C4-2B (cell line): ENCODE measurements at regions not wholly inside any gene's neighbourhood (a gene's known extent, or its start where the extent isn't known, plus 50 kb on each side); places are given as distances from the start of the nearest gene placed in this dataset.

Experiments used
- H3K27ac ChIP-seq: fragments of 450-650 bp; 2 replicates; pipeline ENCODE4 v1.5.1; 2017
- ZFX ChIP-seq: fragments of 450-650 bp; IDR thresholded peaks from 2 replicates; pipeline ENCODE4 v1.6.1; 2017
- TF ChIP-seq, protein P1 (sequence below): fragments of 450-650 bp; conservative IDR thresholded peaks from 2 replicates; pipeline ENCODE4 v1.5.1; 2017; ENCODE audit warnings: mild to moderate bottlenecking

DNA sequence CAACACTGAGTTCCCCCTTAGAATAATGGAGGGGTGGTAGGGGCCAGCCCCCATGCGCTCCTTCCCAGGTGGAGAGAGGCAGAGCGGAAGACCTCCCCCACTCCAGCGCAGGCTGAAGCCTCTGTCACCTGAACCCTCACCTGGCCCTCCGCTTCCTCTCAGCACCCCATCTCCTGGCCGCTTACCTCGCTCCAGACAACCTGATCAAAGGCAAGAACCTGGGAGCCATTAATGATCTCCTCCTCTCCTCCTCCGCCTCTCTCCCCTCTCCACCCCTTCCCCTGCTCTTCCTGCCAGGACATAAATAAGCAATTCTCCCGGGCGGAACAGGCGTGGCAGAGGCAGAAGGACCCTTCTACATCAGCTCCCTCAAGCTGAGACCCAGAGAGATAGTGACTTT lies 110.2 kb upstream of the LHX1 start:
- H3K27ac ChIP-seq: no peak overlapping the region
- no peak for TF ChIP-seq ZFX
- TF ChIP-seq, protein P1, sequence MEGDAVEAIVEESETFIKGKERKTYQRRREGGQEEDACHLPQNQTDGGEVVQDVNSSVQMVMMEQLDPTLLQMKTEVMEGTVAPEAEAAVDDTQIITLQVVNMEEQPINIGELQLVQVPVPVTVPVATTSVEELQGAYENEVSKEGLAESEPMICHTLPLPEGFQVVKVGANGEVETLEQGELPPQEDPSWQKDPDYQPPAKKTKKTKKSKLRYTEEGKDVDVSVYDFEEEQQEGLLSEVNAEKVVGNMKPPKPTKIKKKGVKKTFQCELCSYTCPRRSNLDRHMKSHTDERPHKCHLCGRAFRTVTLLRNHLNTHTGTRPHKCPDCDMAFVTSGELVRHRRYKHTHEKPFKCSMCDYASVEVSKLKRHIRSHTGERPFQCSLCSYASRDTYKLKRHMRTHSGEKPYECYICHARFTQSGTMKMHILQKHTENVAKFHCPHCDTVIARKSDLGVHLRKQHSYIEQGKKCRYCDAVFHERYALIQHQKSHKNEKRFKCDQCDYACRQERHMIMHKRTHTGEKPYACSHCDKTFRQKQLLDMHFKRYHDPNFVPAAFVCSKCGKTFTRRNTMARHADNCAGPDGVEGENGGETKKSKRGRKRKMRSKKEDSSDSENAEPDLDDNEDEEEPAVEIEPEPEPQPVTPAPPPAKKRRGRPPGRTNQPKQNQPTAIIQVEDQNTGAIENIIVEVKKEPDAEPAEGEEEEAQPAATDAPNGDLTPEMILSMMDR: no peak

DNA sequence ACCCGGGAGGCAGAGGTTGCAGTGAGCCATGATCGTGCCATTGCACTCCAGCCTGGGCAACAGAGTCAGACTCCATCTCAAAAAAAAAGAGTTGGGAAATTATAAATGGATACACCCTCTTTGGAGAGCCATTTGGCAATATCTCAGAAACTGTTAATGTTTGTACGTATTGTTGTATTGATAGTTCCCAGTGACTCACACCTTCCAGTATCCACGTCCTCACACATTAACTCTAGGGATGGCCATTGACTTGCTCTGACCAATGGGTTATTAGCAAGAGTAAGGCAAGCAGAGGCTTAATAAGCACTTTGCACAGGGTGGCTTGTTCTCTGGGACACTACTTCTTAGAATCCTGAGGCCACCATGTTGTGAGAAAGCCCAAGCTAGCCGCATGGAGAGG lies 107.6 kb upstream of the LHX1 start:
- no peak for TF ChIP-seq ZFX
- TF ChIP-seq, protein P1: no peak
- no peak overlapping the region for H3K27ac ChIP-seq

DNA sequence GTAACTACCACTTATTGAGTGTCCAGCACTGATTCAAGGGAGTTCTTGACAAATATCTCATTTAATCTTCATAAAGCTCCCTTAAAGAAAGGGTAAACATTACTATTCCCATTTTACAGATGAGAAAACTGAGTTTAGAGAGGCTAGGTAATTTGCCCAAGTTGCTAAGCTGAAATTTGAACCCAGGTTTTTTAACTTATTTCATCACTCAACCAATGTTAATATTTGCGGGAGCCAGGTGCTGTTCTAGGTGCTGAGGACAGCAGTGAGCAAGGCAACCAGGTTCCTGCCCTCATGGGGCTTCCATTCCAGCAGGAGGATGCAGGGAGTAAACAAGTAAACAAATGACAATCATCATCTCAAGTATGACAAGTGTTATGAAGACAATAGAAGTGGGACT lies 104.0 kb upstream of the LHX1 start:
- no peak overlapping the region for H3K27ac ChIP-seq
- TF ChIP-seq, protein P1: no peak
- TF ChIP-seq ZFX: no peak

DNA sequence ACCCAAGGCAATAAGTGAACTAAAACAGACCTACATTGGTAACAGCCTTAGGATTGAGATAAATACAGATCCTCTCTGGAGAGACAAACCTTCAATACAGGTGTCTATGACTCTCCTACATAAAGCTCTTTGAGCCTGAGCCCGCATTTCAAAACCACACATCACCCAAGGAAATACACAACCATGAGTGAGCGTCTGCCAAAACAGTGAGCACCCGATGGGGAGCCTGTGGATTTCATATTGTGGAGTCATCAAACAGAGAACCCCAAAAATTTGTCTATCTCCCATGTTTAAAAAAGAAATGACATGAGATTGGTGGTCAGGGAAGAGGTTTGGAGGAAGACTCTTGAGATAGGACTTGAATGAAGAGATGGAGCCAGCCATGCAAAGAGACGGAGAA lies 102.2 kb upstream of the LHX1 start:
- no peak overlapping the region for H3K27ac ChIP-seq
- TF ChIP-seq, protein P1: no peak
- TF ChIP-seq ZFX: no peak

DNA sequence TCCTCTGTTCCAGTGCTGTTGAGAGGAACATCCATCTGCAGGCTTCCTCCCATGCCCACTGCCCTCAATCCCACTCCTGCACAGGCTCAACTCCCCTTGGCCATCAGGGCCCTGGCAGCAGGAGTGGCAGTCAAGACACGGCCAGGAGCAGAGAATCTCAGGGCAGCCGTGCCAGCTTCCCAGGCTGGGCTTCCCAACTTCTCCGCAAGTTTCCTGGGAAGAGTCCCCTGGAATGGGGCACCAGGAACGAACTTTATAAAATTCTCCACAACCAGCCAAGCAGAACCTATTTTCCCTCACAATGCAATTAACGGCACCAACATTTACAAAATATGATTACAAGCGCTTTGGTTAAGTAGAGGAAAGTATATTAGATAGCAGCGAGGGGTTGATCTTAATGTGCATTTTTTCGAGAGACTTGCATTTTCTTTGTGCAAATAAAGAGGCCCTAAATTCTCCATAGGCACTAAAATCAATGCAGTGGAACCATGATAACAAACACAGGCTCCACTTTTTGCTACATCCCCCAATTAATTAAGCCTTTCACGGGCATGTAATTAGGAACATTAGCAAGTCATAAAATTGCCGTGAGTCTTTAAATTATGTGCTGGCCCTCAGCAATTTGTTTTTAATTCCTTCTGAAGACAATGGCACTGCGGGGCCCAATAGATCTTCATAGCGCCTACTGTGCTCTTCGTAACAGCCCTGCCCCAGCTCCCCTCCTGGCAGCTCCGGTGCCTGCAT lies 99.9 kb upstream of the LHX1 start:
- no peak overlapping the region for H3K27ac ChIP-seq
- TF ChIP-seq, protein P1: no peak
- TF ChIP-seq ZFX: no peak

DNA sequence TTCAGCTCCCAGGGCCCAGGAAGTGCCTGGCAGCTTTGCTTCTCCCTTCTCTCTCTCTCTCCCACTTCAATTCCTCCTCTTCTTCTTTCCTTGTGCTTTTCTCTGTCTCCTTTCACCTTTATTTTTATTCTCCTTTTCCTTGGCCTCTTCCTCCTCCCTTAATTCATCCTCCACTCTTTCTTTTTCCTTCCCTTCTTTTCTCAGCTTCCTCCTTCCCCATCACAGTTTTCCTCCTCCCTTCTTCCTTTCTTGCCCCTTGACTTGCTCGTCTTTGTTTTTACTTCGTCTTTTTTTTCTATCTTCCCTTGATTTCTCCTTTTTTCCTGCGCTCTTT lies 99.4 kb upstream of the LHX1 start:
- H3K27ac ChIP-seq: no peak overlapping the region
- no peak for TF ChIP-seq ZFX
- TF ChIP-seq, protein P1: no peak

DNA sequence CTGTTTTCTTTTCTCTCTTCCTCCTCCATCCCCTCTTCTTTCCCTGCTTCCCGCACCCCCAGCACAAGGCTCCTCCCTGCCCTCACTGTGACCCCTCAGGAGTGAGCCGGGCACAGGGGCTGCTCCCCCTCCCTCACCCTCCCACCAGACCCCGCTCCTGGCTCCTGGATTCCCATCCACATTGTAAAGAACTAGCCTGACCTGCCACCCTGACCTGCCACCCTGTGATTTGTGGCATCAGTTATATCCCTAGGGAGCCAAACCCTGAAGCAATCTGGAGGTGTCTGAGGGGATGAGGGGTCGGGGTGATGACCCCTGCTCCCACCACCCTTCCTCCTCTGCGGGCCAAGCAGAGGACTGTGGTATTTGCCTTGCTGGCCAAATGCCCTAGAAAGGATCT lies 98.0 kb upstream of the LHX1 start:
- TF ChIP-seq ZFX: no peak
- TF ChIP-seq, protein P1: no peak
- H3K27ac ChIP-seq: no peak overlapping the region
